DMS 273 treated with DMSO at 0.1 percent for 48 hours (cell line): ENCODE measurements at regions not wholly inside any gene's neighbourhood (a gene's known extent, or its start where the extent isn't known, plus 50 kb on each side); places are given as distances from the start of the nearest gene placed in this dataset.
A peak's percentile ranks its signal among the peaks of the same experiment; 100 is the strongest.
"Not testable (repeated sequence)": the region's sequence is repeated elsewhere in the genome, so short reads cannot be mapped to it uniquely, and the experiment has no call there.

Source experiments
- DNase-seq: peaks from one replicate; lab custom pipeline; 2025; lab: John Stamatoyannopoulos, UW

GRCh38 chr17:31677681-31678080 lies 181.4 kb downstream of the COPRS start:
- no peak for DNase-seq

- no peak for DNase-seq
Observed at GRCh38 chr17:31677036-31677435, 182.0 kb downstream of the COPRS start.

- DNase-seq: not testable (repeated sequence)
Observed at GRCh38 chr17:31675392-31675791, 183.7 kb downstream of the COPRS start.

- no peak for DNase-seq
Observed at GRCh38 chr17:31674717-31675349, 184.2 kb downstream of the COPRS start.

- no peak for DNase-seq
Observed at GRCh38 chr17:31674305-31674704, 184.7 kb downstream of the COPRS start.

GRCh38 chr17:31673076-31673475 lies 186.0 kb downstream of the COPRS start:
- DNase-seq: no peak

- no peak for DNase-seq
Observed at GRCh38 chr17:31672161-31672819, 186.8 kb downstream of the COPRS start.

- DNase-seq: no peak
Observed at GRCh38 chr17:31663576-31663975, 195.5 kb downstream of the COPRS start.

GRCh38 chr17:31660684-31661083 lies 198.4 kb downstream of the COPRS start:
- DNase-seq: no peak

GRCh38 chr17:31657876-31658275 lies 201.2 kb downstream of the COPRS start:
- no peak for DNase-seq

GRCh38 chr17:31654936-31655335 lies 204.1 kb downstream of the COPRS start:
- DNase-seq: no peak

GRCh38 chr17:31653691-31654090 lies 205.4 kb downstream of the COPRS start:
- DNase-seq: no peak

- DNase-seq: no peak
Observed at GRCh38 chr17:31650756-31651520, 208.1 kb downstream of the COPRS start.

GRCh38 chr17:31649302-31649701 lies 209.7 kb downstream of the COPRS start:
- DNase-seq: no peak

- DNase-seq: no peak
Observed at GRCh38 chr17:31647661-31648060, 211.4 kb downstream of the COPRS start.

GRCh38 chr17:31646642-31647041 lies 212.4 kb downstream of the COPRS start:
- DNase-seq: no peak

- no peak for DNase-seq
Observed at GRCh38 chr17:31645351-31645750, 213.7 kb downstream of the COPRS start.

GRCh38 chr17:31631766-31632165 lies 227.3 kb downstream of the COPRS start:
- DNase-seq: no peak

GRCh38 chr17:31630866-31631265 lies 228.2 kb downstream of the COPRS start:
- not testable (repeated sequence) for DNase-seq

- DNase-seq: peak; percentile 94
Observed at GRCh38 chr17:31629696-31630470, 229.2 kb downstream of the COPRS start.

- no peak for DNase-seq
Observed at GRCh38 chr17:31627960-31628359, 231.1 kb downstream of the COPRS start.

- no peak for DNase-seq
Observed at GRCh38 chr17:31623990-31624389, 232.5 kb downstream of the RAB11FIP4 start.
